Inflammatory macrophage treated with lipopolysaccharide for 4 hours (primary cell): ENCODE measurements at regions not wholly inside any gene's neighbourhood (a gene's known extent, or its start where the extent isn't known, plus 50 kb on each side); places are given as distances from the start of the nearest gene placed in this dataset.
"Not testable (repeated sequence)": the region's sequence is repeated elsewhere in the genome, so short reads cannot be mapped to it uniquely, and the experiment has no call there.

Experiments used
- DNase-seq: peaks from one replicate; pipeline ENCODE4 v3.0.0-alpha.2; 2020

GRCh38 chr6:114886670-114887436 lies 544.0 kb upstream of the HS3ST5 start:
- DNase-seq, result no peak

- DNase-seq, result no peak
Observed at GRCh38 chr6:114879693-114880092, 536.9 kb upstream of the HS3ST5 start.

GRCh38 chr6:114878091-114878490 lies 535.3 kb upstream of the HS3ST5 start:
- no peak for DNase-seq

GRCh38 chr6:114874410-114874809 lies 531.6 kb upstream of the HS3ST5 start:
- DNase-seq, result no peak

- DNase-seq, result not testable (repeated sequence)
Observed at GRCh38 chr6:114865506-114865905, 522.7 kb upstream of the HS3ST5 start.

- no peak for DNase-seq
Observed at GRCh38 chr6:114863610-114864009, 520.8 kb upstream of the HS3ST5 start.

GRCh38 chr6:114862819-114863218 lies 520.0 kb upstream of the HS3ST5 start:
- DNase-seq, result no peak

GRCh38 chr6:114862064-114862463 lies 519.2 kb upstream of the HS3ST5 start:
- DNase-seq, result no peak

GRCh38 chr6:114844359-114844758 lies 501.5 kb upstream of the HS3ST5 start:
- no peak for DNase-seq

- DNase-seq, result no peak
Observed at GRCh38 chr6:114839019-114839418, 496.2 kb upstream of the HS3ST5 start.

GRCh38 chr6:114833211-114833610 lies 490.4 kb upstream of the HS3ST5 start:
- no peak for DNase-seq

GRCh38 chr6:114830515-114830914 lies 487.7 kb upstream of the HS3ST5 start:
- no peak for DNase-seq

GRCh38 chr6:114827135-114827534 lies 484.3 kb upstream of the HS3ST5 start:
- DNase-seq, result no peak

- no peak for DNase-seq
Observed at GRCh38 chr6:114824409-114824808, 481.6 kb upstream of the HS3ST5 start.

- peak; percentile 7 for DNase-seq
Observed at GRCh38 chr6:114816678-114817077, 473.9 kb upstream of the HS3ST5 start.

- no peak for DNase-seq
Observed at GRCh38 chr6:114810468-114810867, 467.6 kb upstream of the HS3ST5 start.

GRCh38 chr6:114805426-114805825 lies 462.6 kb upstream of the HS3ST5 start:
- DNase-seq, result not testable (repeated sequence)

- DNase-seq, result no peak
Observed at GRCh38 chr6:114796576-114796975, 453.8 kb upstream of the HS3ST5 start.

GRCh38 chr6:114793428-114793827 lies 450.6 kb upstream of the HS3ST5 start:
- DNase-seq, result no peak

- DNase-seq, result no peak
Observed at GRCh38 chr6:114785235-114786127, 442.7 kb upstream of the HS3ST5 start.

GRCh38 chr6:114783783-114784182 lies 441.0 kb upstream of the HS3ST5 start:
- no peak for DNase-seq

GRCh38 chr6:114783083-114783482 lies 440.3 kb upstream of the HS3ST5 start:
- DNase-seq, result no peak

- no peak for DNase-seq
Observed at GRCh38 chr6:114764866-114765265, 422.0 kb upstream of the HS3ST5 start.

GRCh38 chr6:114762145-114762544 lies 419.3 kb upstream of the HS3ST5 start:
- DNase-seq, result no peak
